ENCODE measurements at regions not wholly inside any gene's neighbourhood (a gene's known extent, or its start where the extent isn't known, plus 50 kb on each side); places are given as distances from the start of the nearest gene placed in this dataset.
"Not testable (repeated sequence)": the region's sequence is repeated elsewhere in the genome, so short reads cannot be mapped to it uniquely, and the experiment has no call there.

GRCh38 chr4:33411182-33411581 is 2691.0 kb downstream of the PCDH7 start:
- intact Hi-C loops (cut with DNase I), result loop anchor here (10.0 kb wide), 1 partner anchor 1354 kb away; no protein-coding TSS in a partner anchor
- ATAC-seq, result no peak
- DNase-seq (ENCODE audit: low spot score), result no peak

GRCh38 chr4:33421887-33422286 is 2701.7 kb downstream of the PCDH7 start:
- no peak for ATAC-seq
- intact Hi-C loops (cut with DNase I), result loop anchor here (2.0 kb wide), 1 partner anchor 63 kb away; no protein-coding TSS in a partner anchor
- DNase-seq (ENCODE audit: low spot score), result no peak

- no peak for DNase-seq (ENCODE audit: low spot score)
- ATAC-seq, result no peak
- intact Hi-C loops (cut with DNase I), result no loop called here
Observed at GRCh38 chr4:33422656-33423055, 2702.5 kb downstream of the PCDH7 start.

GRCh38 chr4:33425936-33426335 is 2705.8 kb downstream of the PCDH7 start:
- no peak for ATAC-seq
- intact Hi-C loops (cut with DNase I), result no loop called here
- no peak for DNase-seq (ENCODE audit: low spot score)

- ATAC-seq (no peak), DNase-seq (ENCODE audit: low spot score) (no peak)
- intact Hi-C loops (cut with DNase I), result no loop called here
Observed at GRCh38 chr4:33427676-33428075, 2707.5 kb downstream of the PCDH7 start.

- intact Hi-C loops (cut with DNase I), result no loop called here
- no peak for DNase-seq (ENCODE audit: low spot score)
- no peak for ATAC-seq
Observed at GRCh38 chr4:33429971-33430370, 2709.8 kb downstream of the PCDH7 start.

- DNase-seq (ENCODE audit: low spot score) (no peak), ATAC-seq (no peak)
- intact Hi-C loops (cut with DNase I), result no loop called here
Observed at GRCh38 chr4:33437406-33437805, 2717.2 kb downstream of the PCDH7 start.

- DNase-seq (ENCODE audit: low spot score) (no peak), ATAC-seq (no peak)
- intact Hi-C loops (cut with DNase I), result no loop called here
Observed at GRCh38 chr4:33446953-33447352, 2726.8 kb downstream of the PCDH7 start.

- no peak for DNase-seq (ENCODE audit: low spot score)
- intact Hi-C loops (cut with DNase I), result no loop called here
- ATAC-seq, result no peak
Observed at GRCh38 chr4:33448948-33449347, 2728.8 kb downstream of the PCDH7 start.

- intact Hi-C loops (cut with DNase I), result no loop called here
- no peak for ATAC-seq
- DNase-seq (ENCODE audit: low spot score), result no peak
Observed at GRCh38 chr4:33453436-33453835, 2733.3 kb downstream of the PCDH7 start.

GRCh38 chr4:33453916-33454315 is 2733.7 kb downstream of the PCDH7 start:
- ATAC-seq, result no peak
- intact Hi-C loops (cut with DNase I), result no loop called here
- DNase-seq (ENCODE audit: low spot score), result no peak

- ATAC-seq (no peak), DNase-seq (ENCODE audit: low spot score) (no peak)
- intact Hi-C loops (cut with DNase I), result no loop called here
Observed at GRCh38 chr4:33465565-33465964, 2745.4 kb downstream of the PCDH7 start.

- DNase-seq (ENCODE audit: low spot score), result no peak
- ATAC-seq, result no peak
- intact Hi-C loops (cut with DNase I), result no loop called here
Observed at GRCh38 chr4:33467291-33467690, 2747.1 kb downstream of the PCDH7 start.

- intact Hi-C loops (cut with DNase I), result no loop called here
- ATAC-seq (no peak), DNase-seq (ENCODE audit: low spot score) (no peak)
Observed at GRCh38 chr4:33470805-33471204, 2750.6 kb downstream of the PCDH7 start.

GRCh38 chr4:33477715-33478114 is 2757.5 kb downstream of the PCDH7 start:
- no peak for DNase-seq (ENCODE audit: low spot score)
- ATAC-seq, result no peak
- intact Hi-C loops (cut with DNase I), result no loop called here

- DNase-seq (ENCODE audit: low spot score) (no peak), ATAC-seq (no peak)
- intact Hi-C loops (cut with DNase I), result no loop called here
Observed at GRCh38 chr4:33482773-33483172, 2761.5 kb downstream of the ARAP2 start.

GRCh38 chr4:33485111-33485510 is 2759.2 kb downstream of the ARAP2 start:
- ATAC-seq (no peak), DNase-seq (ENCODE audit: low spot score) (no peak)
- intact Hi-C loops (cut with DNase I), result no loop called here

GRCh38 chr4:33493231-33493630 is 2751.1 kb downstream of the ARAP2 start:
- DNase-seq (ENCODE audit: low spot score), result no peak
- intact Hi-C loops (cut with DNase I), result no loop called here
- ATAC-seq, result no peak

- ATAC-seq (no peak), DNase-seq (ENCODE audit: low spot score) (no peak)
- intact Hi-C loops (cut with DNase I), result no loop called here
Observed at GRCh38 chr4:33494150-33494549, 2750.2 kb downstream of the ARAP2 start.

- ATAC-seq; intact Hi-C loops (cut with DNase I); DNase-seq (ENCODE audit: low spot score): not testable (repeated sequence)
Observed at GRCh38 chr4:33501587-33501986, 2742.7 kb downstream of the ARAP2 start.

- DNase-seq (ENCODE audit: low spot score) (no peak), ATAC-seq (peak; percentile 32)
- intact Hi-C loops (cut with DNase I), result no loop called here
Observed at GRCh38 chr4:33512397-33512796, 2731.9 kb downstream of the ARAP2 start.

GRCh38 chr4:33518856-33519255 is 2725.5 kb downstream of the ARAP2 start:
- DNase-seq (ENCODE audit: low spot score) (no peak), ATAC-seq (no peak)
- intact Hi-C loops (cut with DNase I), result no loop called here

All from sciatic nerve (tissue), 2 donors.